HepG2 (cell line): ENCODE measurements at regions not wholly inside any gene's neighbourhood (a gene's known extent, or its start where the extent isn't known, plus 50 kb on each side); places are given as distances from the start of the nearest gene placed in this dataset.

ENCODE experiments used
- HOXA3 ChIP-seq: sonication (generic); formaldehyde crosslinking; IDR thresholded peaks from 2 replicates; pipeline ENCODE4 v1.5.0; 2020; ENCODE audit warnings: missing genetic modification reagents
- NR0B2 ChIP-seq: sonication (generic); formaldehyde crosslinking; IDR thresholded peaks from 2 replicates; pipeline ENCODE4 v1.4.0; 2020; ENCODE audit warnings: mild to moderate bottlenecking, missing genetic modification reagents
- PHB2 ChIP-seq: fragments of 450-650 bp; IDR thresholded peaks from 2 replicates; pipeline ENCODE4 v1.6.1; 2018; ENCODE audit not compliant: partially characterized antibody
- PTBP1 ChIP-seq: fragments of 200-400 bp; formaldehyde crosslinking; IDR thresholded peaks from 2 replicates; pipeline ENCODE4 v1.6.1; 2018; ENCODE audit warnings: low read length, low read depth; ENCODE audit not compliant: poor library complexity, severe bottlenecking
- SALL2 ChIP-seq: sonication (generic); formaldehyde crosslinking; IDR thresholded peaks from 2 replicates; pipeline ENCODE4 v1.8.1; 2023; ENCODE audit warnings: mild to moderate bottlenecking, missing genetic modification reagents, inconsistent platforms
- USF2 ChIP-seq, 2 experiments: sonication (generic) in 1 of 2; formaldehyde crosslinking in 1 of 2; IDR thresholded peaks; 2 replicates each; pipeline versions ENCODE4 v1.5.1 to v1.6.1; 2011 to 2020; ENCODE audit warnings: borderline replicate concordance in 1 of 2, low read depth in 1 of 2, low read length in 1 of 2, mild to moderate bottlenecking in 1 of 2, missing genetic modification reagents in 1 of 2, moderate library complexity in 1 of 2
- ZBTB38 ChIP-seq: sonication (generic); formaldehyde crosslinking; IDR thresholded peaks from 2 replicates; pipeline ENCODE4 v1.5.1; 2020; ENCODE audit warnings: mild to moderate bottlenecking, missing genetic modification reagents
- ZNF12 ChIP-seq: sonication (generic); formaldehyde crosslinking; IDR thresholded peaks from 2 replicates; pipeline ENCODE4 v1.5.0; 2020; ENCODE audit warnings: missing genetic modification reagents
- ZNF225 ChIP-seq: sonication (generic); formaldehyde crosslinking; IDR thresholded peaks from 2 replicates; pipeline ENCODE4 v1.4.0; 2020; ENCODE audit warnings: mild to moderate bottlenecking, missing genetic modification reagents
- ZNF230 ChIP-seq: sonication (generic); formaldehyde crosslinking; IDR thresholded peaks from 2 replicates; pipeline ENCODE4 v1.4.0; 2020; ENCODE audit warnings: mild to moderate bottlenecking, missing genetic modification reagents
- ZNF747 ChIP-seq: sonication (generic); formaldehyde crosslinking; IDR thresholded peaks from 2 replicates; pipeline ENCODE4 v1.8.1; 2023; ENCODE audit warnings: missing genetic modification reagents, mild to moderate bottlenecking, borderline replicate concordance
- ZNF83 ChIP-seq: sonication (generic); formaldehyde crosslinking; IDR thresholded peaks from 2 replicates; pipeline ENCODE4 v1.4.0; 2020; ENCODE audit warnings: missing genetic modification reagents, mild to moderate bottlenecking, borderline replicate concordance
- TF ChIP-seq, protein P1 (sequence below): sonication (generic); formaldehyde crosslinking; IDR thresholded peaks from 2 replicates; pipeline ENCODE4 v1.8.0; 2022; ENCODE audit warnings: missing genetic modification reagents, low read depth, mild to moderate bottlenecking, borderline replicate concordance
- TF ChIP-seq, protein P2 (sequence below): sonication (generic); formaldehyde crosslinking; IDR thresholded peaks from 2 replicates; pipeline ENCODE4 v1.5.0; 2020; ENCODE audit warnings: mild to moderate bottlenecking, missing genetic modification reagents

GRCh38 chr1:193321242-193321840 lies 134.9 kb upstream of the B3GALT2 start (continued):
- TF ChIP-seq USF2 (IDR thresholded peaks at IDR 0.05; ENCODE audit: low read depth, low read length): no peak
- no peak for TF ChIP-seq USF2 (CRISPR knock-in tag; IDR thresholded peaks at IDR 0.05; ENCODE audit: borderline replicate concordance)
- TF ChIP-seq ZNF747 (CRISPR knock-in tag): no peak
- no peak for TF ChIP-seq PHB2
- no peak for TF ChIP-seq PTBP1
- TF ChIP-seq, protein P1, sequence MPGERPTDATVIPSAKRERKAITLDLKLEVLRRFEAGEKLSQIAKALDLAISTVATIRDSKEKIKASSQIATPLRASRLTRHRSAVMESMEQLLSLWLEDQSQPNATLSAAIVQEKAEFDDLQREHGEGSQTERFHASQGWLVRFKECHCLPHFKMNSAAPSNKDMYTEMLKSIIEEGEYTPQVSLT: no peak
- no peak for TF ChIP-seq NR0B2 (CRISPR knock-in tag)
- TF ChIP-seq ZNF83 (CRISPR knock-in tag): no peak
- no peak for TF ChIP-seq HOXA3 (CRISPR knock-in tag)
- TF ChIP-seq SALL2: no peak
- TF ChIP-seq ZNF225 (CRISPR knock-in tag): no peak
- no peak for TF ChIP-seq ZNF12
- TF ChIP-seq ZNF230: no peak
- TF ChIP-seq, protein P2, sequence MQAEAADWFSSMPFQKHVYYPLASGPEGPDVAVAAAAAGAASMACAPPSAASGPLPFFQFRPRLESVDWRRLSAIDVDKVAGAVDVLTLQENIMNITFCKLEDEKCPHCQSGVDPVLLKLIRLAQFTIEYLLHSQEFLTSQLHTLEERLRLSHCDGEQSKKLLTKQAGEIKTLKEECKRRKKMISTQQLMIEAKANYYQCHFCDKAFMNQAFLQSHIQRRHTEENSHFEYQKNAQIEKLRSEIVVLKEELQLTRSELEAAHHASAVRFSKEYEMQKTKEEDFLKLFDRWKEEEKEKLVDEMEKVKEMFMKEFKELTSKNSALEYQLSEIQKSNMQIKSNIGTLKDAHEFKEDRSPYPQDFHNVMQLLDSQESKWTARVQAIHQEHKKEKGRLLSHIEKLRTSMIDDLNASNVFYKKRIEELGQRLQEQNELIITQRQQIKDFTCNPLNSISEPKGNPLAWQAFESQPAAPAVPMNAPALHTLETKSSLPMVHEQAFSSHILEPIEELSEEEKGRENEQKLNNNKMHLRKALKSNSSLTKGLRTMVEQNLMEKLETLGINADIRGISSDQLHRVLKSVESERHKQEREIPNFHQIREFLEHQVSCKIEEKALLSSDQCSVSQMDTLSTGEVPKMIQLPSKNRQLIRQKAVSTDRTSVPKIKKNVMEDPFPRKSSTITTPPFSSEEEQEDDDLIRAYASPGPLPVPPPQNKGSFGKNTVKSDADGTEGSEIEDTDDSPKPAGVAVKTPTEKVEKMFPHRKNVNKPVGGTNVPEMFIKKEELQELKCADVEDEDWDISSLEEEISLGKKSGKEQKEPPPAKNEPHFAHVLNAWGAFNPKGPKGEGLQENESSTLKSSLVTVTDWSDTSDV (CRISPR knock-in tag): no peak
- no peak for TF ChIP-seq ZBTB38 (CRISPR knock-in tag)
